GM21381 (cell line): ENCODE measurements at regions not wholly inside any gene's neighbourhood (a gene's known extent, or its start where the extent isn't known, plus 50 kb on each side); places are given as distances from the start of the nearest gene placed in this dataset.

Experiments used
- ATAC-seq: cut with Tn5 transposase; IDR thresholded peaks from one replicate; pipeline ENCODE4 v1.9.1; 2021; ENCODE audit warnings: mild to moderate bottlenecking, moderate library complexity; ENCODE audit not compliant: unreplicated experiment

DNA sequence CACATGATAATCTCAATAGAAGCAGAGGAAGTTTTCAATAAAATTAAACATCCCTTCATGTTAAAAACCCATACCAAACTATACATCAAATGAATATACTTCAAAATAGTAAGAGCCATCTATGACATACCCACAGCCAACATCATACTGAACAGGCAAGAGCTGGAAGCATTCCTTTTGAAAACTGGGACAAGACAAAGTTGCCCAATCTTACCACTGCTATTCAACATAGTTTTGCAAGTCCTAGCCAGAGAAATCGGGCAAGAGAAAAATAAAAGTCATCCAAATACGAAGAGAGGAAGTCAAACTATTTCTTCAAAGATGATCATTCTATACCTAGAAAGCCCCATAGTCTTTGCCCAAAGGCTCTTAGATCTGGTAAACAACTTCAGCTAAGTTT lies 454.7 kb upstream of the PRICKLE1 start:
- ATAC-seq, result no peak

GRCh38 chr12:43038991-43039390 lies 449.4 kb upstream of the PRICKLE1 start:
- no peak for ATAC-seq

GRCh38 chr12:43029971-43030370 lies 440.4 kb upstream of the PRICKLE1 start:
- ATAC-seq, result no peak

GRCh38 chr12:43028826-43029225 lies 439.3 kb upstream of the PRICKLE1 start:
- no peak for ATAC-seq

DNA sequence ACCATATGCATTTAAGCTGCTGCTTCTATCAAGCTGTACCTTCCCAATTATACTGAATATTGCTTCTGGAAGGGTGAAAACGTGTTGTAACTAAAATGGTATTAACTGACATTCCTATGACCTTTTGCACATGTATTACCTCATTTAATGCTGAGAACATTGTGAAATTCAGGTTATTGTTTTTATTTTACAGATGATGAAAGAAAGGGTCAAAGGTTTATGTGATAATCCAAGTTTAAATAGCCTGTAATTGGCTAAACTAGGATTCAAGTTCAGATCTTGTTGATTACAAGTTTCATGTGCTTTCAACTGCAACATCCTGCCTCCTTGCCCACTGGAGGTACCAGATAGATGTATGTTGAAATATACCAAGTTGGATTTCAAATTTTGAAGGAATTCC lies 433.3 kb upstream of the PRICKLE1 start:
- no peak for ATAC-seq

DNA sequence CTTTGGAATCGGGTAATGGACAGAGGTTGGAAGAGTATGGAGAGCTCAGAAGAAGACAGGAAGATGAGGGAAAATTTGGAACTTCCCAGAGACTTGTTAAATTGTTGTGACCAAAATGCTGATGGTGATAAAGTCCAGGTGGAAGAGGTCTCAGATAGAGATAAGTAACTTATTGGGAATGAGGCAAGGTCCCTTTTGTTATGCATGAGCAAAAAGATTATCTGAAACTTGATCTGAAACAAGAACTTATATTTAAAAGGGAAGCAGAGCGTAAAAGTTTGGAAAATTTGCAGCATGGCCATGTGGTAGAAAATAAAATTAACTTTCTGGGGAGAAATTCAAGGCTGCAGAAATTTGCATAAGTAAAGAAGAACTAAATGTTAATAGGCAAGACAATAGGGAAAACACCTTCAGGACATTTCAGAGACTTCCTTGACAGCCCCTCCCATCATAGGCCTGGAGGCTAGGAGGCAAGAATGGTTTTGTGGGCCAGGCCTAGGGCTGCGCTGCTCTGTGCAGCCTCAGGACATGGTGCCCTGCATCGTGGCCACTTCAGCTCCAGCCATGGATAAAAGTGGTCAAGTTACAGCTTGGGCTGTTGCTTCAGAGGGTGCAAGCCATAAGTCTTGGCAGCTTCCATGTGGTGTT lies 425.7 kb upstream of the PRICKLE1 start:
- no peak for ATAC-seq

DNA sequence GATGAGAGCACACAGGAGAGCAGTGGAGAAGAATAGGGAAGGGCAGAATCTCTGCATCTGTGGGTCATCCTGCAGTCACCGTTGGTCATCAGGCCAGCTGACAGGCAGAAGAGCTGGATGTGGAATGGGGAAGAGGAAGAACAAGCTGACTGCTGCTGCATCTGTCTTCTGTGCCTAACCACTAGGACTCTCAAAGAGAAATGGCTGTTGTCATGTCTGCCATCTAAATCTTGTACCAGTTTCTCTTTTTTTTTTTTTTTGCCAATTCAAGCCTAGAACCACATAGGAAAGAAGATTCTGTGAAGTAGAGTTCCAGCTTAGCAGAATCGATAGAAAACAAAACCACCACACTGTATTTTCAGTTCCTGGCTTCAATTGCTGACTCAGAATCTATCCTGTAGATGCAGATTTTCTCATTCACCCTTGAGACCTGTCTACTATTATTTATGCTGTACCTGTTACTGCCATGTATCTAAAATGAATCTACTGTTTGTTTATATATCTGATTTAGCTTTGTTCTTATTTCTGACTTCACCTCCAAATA lies 421.9 kb upstream of the PRICKLE1 start:
- peak; percentile 79 for ATAC-seq

DNA sequence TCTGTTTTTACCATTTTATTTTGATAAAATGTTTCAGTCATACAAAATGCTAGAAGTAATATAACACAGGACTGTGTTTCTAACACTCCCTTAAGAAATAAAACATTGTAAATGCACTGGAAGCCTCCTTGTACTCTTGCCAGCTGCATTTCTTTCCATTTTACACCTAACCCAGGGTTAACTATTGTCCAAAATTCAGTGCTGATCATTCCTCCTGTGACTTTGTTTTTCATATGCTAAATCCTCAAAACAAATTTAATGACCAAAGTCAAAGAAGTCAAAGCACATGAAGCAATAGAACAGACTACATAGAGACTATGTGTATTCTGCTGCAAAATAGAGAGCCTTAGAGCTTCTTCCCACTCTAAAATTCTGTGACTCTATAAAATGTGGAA lies 420.3 kb upstream of the PRICKLE1 start:
- ATAC-seq, result no peak

DNA sequence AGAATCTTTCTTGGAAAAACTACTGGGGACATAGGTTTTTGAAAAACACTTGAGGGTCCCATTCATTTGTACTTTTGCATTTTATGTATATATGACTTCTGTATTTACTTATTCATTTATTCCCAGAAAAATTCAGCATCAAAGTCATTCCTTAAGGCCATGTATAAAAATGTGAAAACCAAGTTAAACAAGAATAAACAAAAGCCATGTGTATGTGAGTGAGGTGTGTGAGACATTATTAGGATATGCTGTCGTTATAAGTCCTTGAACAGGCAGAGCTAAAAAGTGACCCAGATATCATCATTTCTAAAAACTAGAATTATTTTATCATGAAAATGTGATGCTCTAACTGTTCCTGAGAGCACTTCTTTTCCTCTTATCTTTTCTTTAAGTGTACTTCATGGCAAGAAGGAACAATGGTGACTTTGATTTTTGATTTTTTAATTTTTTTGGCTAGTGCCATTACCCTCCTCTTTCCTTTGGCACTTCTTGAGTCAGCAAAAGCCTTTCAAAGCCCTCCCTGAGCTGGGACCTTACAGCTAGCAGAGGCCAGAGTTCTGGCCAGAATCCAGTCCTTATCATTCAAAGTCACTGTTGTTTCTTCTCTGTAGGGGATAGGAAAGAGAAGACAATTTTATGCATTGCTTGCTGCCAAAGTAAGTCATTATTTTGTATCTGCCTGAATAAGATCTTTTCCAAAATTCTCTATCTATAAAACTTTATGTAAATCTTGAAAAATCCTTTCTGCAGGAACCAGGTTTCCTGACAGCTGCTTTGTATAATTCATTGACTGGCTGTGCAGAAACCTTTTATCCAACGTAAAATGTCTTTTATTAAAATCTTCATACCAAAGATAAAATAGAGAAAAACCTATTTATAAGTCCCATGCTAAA lies 419.7 kb upstream of the PRICKLE1 start:
- ATAC-seq, result no peak

GRCh38 chr12:43004908-43005307 lies 415.4 kb upstream of the PRICKLE1 start:
- ATAC-seq, result no peak

DNA sequence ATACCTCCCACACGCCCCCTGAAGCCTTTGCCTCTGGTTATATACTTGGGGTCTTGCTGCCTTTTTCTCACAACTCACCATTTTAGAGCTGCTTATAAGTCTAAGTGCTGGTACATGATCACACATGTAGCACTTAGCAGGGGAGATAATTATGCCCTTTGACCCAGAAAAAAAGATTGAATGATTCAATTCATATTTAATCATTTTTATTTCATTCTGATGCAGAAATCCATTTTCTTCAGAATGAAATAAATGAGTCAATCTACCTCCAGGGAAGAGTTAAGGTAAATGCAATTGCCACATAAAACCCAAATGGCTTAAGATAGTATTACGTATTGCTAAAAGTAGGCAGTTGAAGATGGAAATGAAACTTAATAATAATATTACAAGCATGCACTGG lies 414.6 kb upstream of the PRICKLE1 start:
- no peak for ATAC-seq

DNA sequence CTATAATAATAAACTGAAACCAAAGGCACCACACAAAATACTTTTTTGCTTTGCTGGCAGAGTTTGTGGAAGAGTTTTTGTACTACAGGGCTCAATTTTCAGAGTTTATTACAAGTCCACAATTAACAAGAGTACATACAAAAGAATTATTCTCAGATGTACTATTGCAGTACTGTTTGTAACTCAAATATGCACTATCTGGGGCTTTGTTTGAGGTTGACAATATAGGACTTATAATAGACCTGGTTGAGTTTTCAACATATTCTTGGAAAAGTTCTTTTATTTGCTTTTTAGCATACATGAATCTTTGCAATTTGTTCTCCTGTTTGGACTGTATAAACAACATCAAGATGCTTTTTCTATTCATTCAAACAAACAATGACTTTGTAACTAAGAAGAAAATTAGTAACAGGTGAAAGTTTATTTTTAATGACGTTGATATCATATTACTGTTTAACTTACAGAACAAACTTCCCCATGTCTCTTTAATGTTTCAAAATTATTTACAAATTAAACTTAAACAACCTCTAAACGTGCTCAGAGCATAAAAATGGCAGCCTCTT lies 407.4 kb upstream of the PRICKLE1 start:
- ATAC-seq, result no peak

- no peak for ATAC-seq
Measured at GRCh38 chr12:42992826-42993225, 403.3 kb upstream of the PRICKLE1 start.

- ATAC-seq, result no peak
Measured at GRCh38 chr12:42990387-42990786, 400.8 kb upstream of the PRICKLE1 start.

DNA sequence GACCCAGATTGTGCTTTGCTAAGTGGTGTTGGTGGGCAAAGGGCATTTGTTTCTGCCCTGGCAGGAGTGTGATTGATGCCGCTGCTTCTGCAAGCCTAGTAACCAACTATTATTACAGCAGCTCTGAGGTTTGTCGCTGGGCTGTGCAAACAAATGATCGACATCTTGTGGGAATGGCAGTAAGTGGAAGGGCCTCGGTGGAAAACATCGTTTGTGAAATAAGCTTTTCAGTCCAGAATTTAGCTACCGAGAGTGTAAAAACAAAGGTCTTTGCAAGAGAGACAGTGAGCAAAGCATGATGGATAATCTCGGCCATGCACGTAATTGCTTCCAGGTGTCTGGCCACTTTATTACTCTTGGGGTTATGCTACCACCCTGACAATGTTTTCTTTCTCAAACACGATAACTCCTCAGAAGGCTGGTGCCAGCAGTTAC lies 397.7 kb upstream of the PRICKLE1 start:
- ATAC-seq, result no peak

GRCh38 chr12:42985506-42985905 lies 396.0 kb upstream of the PRICKLE1 start:
- ATAC-seq, result no peak

DNA sequence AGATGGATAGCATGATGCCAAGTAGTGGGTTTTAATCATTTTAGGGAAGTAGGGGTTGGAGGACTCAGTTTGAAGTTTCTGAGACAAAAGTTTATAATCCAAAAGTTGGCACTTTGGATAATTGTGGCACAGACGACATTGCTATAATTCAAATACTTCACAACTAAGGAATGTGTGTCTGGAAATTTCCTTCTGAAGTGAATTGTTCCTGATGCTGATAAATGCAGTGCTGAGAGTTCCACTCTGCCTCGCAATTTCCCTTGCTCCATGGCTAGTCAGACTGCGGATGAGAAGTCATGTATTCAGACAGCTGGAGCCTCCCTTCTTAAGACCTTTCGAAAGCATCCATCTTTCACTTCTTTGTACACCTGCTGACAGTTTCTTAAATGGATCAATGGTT lies 393.3 kb upstream of the PRICKLE1 start:
- ATAC-seq, result no peak

DNA sequence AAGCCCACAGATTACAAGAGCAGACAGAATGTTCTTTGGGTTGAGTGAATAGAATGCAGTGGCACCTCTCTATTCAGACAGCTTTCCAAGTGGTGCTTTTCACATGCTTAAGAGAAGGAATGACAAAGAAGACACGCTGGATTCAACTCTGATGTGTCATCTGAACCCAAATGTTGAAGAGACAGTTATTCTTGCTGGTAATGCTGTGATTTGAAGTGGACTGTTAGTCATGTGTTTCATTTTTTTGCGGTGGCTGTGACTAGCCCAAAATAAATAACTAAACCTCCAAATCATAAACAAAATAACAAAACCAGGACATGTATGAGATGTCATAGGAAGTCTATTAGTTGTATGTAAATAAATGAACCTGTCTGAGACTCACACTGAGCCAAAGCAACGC lies 391.8 kb upstream of the PRICKLE1 start:
- ATAC-seq, result no peak

- no peak for ATAC-seq
Measured at GRCh38 chr12:42980441-42980840, 390.9 kb upstream of the PRICKLE1 start.

DNA sequence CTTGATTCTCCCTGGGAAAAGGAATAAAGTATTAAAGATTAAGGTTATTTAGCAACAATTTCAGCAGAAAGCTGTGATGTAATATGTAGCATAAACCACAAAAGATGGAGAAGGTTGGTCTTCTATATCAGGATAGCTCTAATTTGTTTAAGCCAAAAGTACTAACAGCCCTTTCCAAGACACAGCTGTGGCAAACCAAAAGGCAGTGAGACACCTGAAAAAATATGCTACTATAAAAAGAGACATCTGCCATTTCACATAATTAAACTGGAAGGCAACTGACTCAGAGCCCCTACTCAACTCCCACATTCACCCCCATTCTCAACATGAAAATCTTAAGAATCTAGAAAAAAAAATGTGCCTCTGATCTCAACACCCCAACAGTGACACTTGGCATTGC lies 390.2 kb upstream of the PRICKLE1 start:
- ATAC-seq, result no peak

DNA sequence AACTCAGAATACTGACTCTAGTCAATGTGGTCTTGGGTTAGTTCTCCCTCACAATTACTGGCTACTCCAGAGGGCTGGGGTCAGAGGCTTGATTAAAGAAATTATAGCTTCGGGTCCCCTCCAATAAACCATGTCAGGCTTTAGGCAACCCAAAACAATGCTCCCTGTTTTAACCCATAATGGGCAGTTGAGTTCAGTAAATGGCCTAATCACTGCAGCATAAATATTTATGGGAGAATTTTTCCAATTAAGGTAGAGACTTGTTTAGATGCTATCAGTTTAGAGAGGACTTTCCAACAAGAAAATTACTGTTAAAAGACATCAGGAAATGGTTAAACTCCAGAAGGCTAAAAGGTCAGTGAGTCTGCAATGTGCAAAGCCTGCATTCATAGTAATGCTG lies 389.2 kb upstream of the PRICKLE1 start:
- no peak for ATAC-seq
